ENCODE measurements at regions not wholly inside any gene's neighbourhood (a gene's known extent, or its start where the extent isn't known, plus 50 kb on each side); places are given as distances from the start of the nearest gene placed in this dataset.

GRCh38 chr9:134518004-134518606, 123.5 kb upstream of the COL5A1 start:
- Histone ChIP-seq H3K27ac (no peak overlapping the region), H3K9me3 (no peaks in the 10 kb centered on the region), H3K4me1 (no peaks in the 10 kb centered on the region), H3K27me3 (no peaks in the 10 kb centered on the region), H3K4me3 (no peak overlapping the region), H3K36me3 (no peaks in the 10 kb centered on the region)
- DNase-seq: no peak
- WGBS, 2 donors (ENCODE audit: low coverage in 1 of 2): 59% methylated on average over 20 of the region's 28 CpGs; no CpG with 5 or more reads in 1 of the 2 donors
- intact Hi-C loops (cut with DNase I; ENCODE audit: low total_unique reads) (no loop called here), in situ Hi-C loops (cut with MboI; ENCODE audit: low pct_ligation_motif_present in 1 of 4, low pct_unique_long_range_greater_than_20kb in 1 of 4, low sequenced_read_pairs in 3 of 4) (no loop called here)
- TF ChIP-seq EP300 (IDR thresholded peaks at IDR 0.05; ENCODE audit: low read depth) (no peak), POLR2A (IDR thresholded peaks at IDR 0.05) (no peak), POLR2AphosphoS5 (IDR thresholded peaks at IDR 0.05) (no peak)
- TF ChIP-seq, protein P1, sequence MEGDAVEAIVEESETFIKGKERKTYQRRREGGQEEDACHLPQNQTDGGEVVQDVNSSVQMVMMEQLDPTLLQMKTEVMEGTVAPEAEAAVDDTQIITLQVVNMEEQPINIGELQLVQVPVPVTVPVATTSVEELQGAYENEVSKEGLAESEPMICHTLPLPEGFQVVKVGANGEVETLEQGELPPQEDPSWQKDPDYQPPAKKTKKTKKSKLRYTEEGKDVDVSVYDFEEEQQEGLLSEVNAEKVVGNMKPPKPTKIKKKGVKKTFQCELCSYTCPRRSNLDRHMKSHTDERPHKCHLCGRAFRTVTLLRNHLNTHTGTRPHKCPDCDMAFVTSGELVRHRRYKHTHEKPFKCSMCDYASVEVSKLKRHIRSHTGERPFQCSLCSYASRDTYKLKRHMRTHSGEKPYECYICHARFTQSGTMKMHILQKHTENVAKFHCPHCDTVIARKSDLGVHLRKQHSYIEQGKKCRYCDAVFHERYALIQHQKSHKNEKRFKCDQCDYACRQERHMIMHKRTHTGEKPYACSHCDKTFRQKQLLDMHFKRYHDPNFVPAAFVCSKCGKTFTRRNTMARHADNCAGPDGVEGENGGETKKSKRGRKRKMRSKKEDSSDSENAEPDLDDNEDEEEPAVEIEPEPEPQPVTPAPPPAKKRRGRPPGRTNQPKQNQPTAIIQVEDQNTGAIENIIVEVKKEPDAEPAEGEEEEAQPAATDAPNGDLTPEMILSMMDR (IDR thresholded peaks at IDR 0.05): no peak

DNA sequence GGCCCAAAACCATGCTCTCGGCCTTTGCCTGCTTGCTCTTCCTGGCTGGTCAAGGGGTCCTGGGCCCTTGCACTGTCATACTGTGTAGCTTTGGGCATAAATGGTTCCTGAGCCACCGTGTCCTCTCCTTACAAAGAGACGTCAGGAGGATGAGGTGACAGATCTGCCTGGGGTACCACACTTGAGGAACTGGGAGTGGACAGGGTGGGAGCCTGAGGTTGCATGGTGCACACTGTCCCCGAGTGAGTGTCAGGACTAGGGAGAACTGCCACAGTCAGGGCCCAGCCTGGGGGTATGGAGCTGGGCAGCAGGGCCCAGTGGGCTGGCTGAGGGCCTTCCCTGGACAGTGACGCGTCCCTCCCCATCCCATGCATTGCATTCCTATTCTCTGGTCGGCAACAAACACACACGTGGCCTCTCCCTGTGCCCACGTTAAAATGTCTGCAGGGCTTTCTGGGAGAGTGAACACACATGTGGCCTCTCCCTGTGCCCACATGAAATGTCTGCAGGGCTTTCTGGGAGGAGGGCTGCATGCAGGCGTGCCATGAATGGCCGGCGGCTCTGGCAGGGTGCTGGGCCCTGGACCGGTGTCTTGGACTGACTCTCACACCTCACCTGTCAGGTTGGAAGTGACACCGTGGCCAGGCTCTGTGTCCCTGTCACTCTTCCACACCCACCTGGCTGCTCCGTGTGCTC, 122.1 kb upstream of the COL5A1 start:
- no peak for DNase-seq
- H3K27ac ChIP-seq: no peak overlapping the region
- no peaks in the 10 kb centered on the region for H3K9me3 ChIP-seq
- H3K4me3 ChIP-seq: no peak overlapping the region
- no peaks in the 10 kb centered on the region for H3K27me3 ChIP-seq
- intact Hi-C loops (cut with DNase I; ENCODE audit: low total_unique reads) (no loop called here), in situ Hi-C loops (cut with MboI; ENCODE audit: low pct_ligation_motif_present in 1 of 4, low pct_unique_long_range_greater_than_20kb in 1 of 4, low sequenced_read_pairs in 3 of 4) (no loop called here)
- TF ChIP-seq EP300 (IDR thresholded peaks at IDR 0.05; ENCODE audit: low read depth) (no peak), POLR2A (IDR thresholded peaks at IDR 0.05) (no peak), POLR2AphosphoS5 (IDR thresholded peaks at IDR 0.05) (no peak)
- TF ChIP-seq, protein P1 (IDR thresholded peaks at IDR 0.05): no peak
- H3K36me3 ChIP-seq: no peaks in the 10 kb centered on the region
- no peaks in the 10 kb centered on the region for H3K4me1 ChIP-seq
- WGBS, 2 donors (ENCODE audit: low coverage in 1 of 2): 86% methylated on average over 15 of the region's 15 CpGs; no CpG with 5 or more reads in 1 of the 2 donors

- WGBS, 2 donors (ENCODE audit: low coverage in 1 of 2): 75% methylated on average over 24 of the region's 25 CpGs; no CpG with 5 or more reads in 1 of the 2 donors
- no peak overlapping the region for H3K4me3 ChIP-seq
- no peaks in the 10 kb centered on the region for H3K27me3 ChIP-seq
- intact Hi-C loops (cut with DNase I; ENCODE audit: low total_unique reads) (no loop called here), in situ Hi-C loops (cut with MboI; ENCODE audit: low pct_ligation_motif_present in 1 of 4, low pct_unique_long_range_greater_than_20kb in 1 of 4, low sequenced_read_pairs in 3 of 4) (no loop called here)
- no peaks in the 10 kb centered on the region for H3K36me3 ChIP-seq
- no peak for TF ChIP-seq EP300 (IDR thresholded peaks at IDR 0.05; ENCODE audit: low read depth)
- TF ChIP-seq, protein P1 (IDR thresholded peaks at IDR 0.05): no peak
- no peak for TF ChIP-seq POLR2A (IDR thresholded peaks at IDR 0.05)
- TF ChIP-seq POLR2AphosphoS5 (IDR thresholded peaks at IDR 0.05): no peak
- no peak overlapping the region for H3K27ac ChIP-seq
- H3K4me1 ChIP-seq: no peaks in the 10 kb centered on the region
- H3K9me3 ChIP-seq: no peaks in the 10 kb centered on the region
- DNase-seq: no peak
Measured at GRCh38 chr9:134521817-134522501, 119.6 kb upstream of the COL5A1 start.

DNA sequence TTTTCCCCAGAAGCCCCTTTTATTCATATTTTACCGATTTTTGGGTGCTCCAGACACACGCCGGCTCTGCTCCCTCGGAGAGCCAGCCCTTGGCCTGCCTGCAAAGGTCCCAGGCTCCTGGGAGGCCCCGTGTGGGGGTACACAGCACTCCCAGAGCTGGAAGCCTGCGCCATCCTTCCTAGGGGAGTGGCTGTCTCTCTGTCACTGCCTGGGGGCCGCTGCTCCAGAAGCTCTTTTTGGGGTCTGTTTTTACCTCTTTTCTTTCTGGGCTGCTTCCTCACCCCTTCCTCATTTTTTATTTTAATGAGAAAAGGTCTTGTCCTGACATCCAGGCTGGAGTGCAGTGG, 119.1 kb upstream of the COL5A1 start:
- Histone ChIP-seq H3K9me3 (no peaks in the 10 kb centered on the region), H3K4me3 (no peak overlapping the region), H3K27ac (no peak overlapping the region), H3K36me3 (no peaks in the 10 kb centered on the region), H3K27me3 (no peaks in the 10 kb centered on the region), H3K4me1 (no peaks in the 10 kb centered on the region)
- intact Hi-C loops (cut with DNase I; ENCODE audit: low total_unique reads): no loop called here
- no peak for DNase-seq
- whole genome bisulfite sequencing, 2 donors (ENCODE audit: low coverage in 1 of 2): 83% methylated on average over 7 of the region's 7 CpGs; no CpG with 5 or more reads in 1 of the 2 donors
- TF ChIP-seq, protein P1 (IDR thresholded peaks at IDR 0.05): no peak
- TF ChIP-seq EP300 (IDR thresholded peaks at IDR 0.05; ENCODE audit: low read depth) (no peak), POLR2AphosphoS5 (IDR thresholded peaks at IDR 0.05) (no peak), POLR2A (IDR thresholded peaks at IDR 0.05) (no peak)
- in situ Hi-C loops (cut with MboI; ENCODE audit: low pct_ligation_motif_present in 1 of 4, low pct_unique_long_range_greater_than_20kb in 1 of 4, low sequenced_read_pairs in 3 of 4): no loop called here

Measured in transverse colon (tissue), 4 donors.